Activated CD4-positive, alpha-beta T cell treated with anti-CD3 and anti-CD28 coated beads, Interleukin-10, Interleukin-2, amounts not matched to agents 100 ng/mL and 50 ng/mL, durations not matched to agents 16 hours and 8 hours (primary cell): ENCODE measurements at regions not wholly inside any gene's neighbourhood (a gene's known extent, or its start where the extent isn't known, plus 50 kb on each side); places are given as distances from the start of the nearest gene placed in this dataset.
"Not testable (repeated sequence)": the region's sequence is repeated elsewhere in the genome, so short reads cannot be mapped to it uniquely, and the experiment has no call there.

Experiments
- DNase-seq: peaks from one replicate; pipeline ENCODE4 v3.0.0-alpha.2; 2020

DNA sequence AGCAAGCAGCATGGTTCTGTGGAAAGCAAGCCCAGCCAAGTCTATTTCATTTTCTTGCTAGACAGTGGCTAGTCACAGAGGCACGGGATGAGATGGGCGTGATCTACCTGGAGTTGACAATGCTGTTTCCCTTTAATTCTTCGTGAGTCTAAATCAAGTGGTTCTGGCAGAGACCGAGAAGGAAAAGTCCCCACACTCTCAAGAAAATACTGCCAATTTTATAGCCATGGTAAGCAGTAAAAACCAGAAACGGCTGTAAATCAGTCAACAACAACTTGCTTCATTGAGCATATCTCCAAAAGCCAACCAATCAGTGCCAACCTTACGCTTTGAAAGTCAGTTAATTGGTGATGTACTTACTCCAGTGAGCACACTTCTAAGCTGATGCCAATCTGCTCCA lies 223.4 kb downstream of the SEC23IP start:
- no peak for DNase-seq

DNA sequence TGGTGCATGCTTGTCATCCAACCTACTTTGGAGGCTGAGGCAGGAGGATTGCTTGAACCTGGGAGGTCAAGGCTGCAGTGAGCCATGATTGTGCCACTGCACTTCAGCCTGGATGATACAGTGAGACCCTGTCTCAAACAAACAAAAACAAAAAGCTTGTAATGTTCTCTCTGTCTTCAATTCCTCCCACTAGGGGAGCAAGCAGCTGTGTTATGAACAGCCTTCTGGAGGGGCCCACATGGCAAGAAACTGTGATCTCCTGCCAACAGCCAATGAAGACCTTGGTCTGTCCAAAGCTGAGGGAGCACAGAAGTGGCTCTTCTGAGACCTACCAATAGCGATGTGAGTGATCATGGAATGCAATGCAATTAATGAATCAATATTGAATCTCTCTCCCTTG lies 229.2 kb downstream of the SEC23IP start:
- DNase-seq: no peak

DNA sequence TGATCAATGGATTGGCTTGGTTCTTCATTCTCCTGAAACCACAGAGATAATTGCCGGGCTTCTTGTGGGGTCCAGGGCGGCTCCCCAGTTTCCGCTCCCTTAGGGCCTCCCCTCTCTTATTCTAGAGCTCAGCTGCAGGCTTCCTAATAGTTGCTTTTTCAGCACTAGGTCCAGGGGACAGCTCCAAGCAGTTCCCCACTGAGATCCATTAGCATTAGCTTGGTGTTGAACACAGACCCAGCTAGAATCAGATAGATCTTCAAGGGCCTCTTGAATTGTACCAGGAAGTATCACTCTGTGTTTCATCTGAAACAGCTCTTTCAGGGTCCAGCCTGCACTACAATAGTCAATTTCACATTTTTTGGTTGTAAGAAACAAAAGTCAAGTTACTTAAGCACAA lies 238.7 kb downstream of the SEC23IP start:
- DNase-seq: no peak

DNA sequence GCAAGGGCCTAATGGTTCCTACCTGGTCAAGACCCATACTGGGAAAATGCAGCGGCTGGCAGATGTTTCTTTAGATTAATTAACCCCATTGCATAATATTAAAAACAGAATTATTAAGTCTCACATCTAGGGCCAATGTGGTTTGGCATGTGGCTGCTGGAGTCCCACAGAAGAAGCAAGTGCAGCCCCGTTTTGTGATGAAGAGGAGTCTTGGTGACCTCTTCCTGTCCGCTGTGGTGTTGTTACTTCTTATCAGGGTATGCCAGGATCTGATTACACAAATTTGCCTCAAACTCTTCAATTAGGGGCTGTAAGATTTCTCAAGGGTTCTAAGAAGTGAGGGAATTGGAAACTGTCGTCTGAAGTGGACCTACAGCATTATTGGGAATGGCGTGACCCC lies 240.3 kb downstream of the SEC23IP start:
- DNase-seq: no peak

DNA sequence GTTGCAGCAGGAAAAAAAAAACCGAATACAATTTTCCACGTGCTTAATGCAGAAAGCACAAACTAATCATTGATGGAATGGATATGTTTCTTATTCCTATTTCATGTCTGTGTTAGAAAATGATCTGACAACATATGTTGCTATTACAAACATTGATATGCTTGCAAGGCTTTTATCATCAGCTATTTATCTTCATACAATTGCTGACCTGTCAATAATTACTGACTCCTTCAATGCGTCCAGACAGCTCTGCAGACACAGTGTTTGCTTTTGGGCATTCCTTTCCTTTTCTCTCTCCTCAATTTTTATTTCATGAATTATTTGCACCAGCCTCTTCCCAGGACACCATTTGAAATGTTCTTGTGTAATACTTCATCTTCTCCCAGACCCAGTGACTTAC lies 246.2 kb downstream of the SEC23IP start:
- no peak for DNase-seq

DNA sequence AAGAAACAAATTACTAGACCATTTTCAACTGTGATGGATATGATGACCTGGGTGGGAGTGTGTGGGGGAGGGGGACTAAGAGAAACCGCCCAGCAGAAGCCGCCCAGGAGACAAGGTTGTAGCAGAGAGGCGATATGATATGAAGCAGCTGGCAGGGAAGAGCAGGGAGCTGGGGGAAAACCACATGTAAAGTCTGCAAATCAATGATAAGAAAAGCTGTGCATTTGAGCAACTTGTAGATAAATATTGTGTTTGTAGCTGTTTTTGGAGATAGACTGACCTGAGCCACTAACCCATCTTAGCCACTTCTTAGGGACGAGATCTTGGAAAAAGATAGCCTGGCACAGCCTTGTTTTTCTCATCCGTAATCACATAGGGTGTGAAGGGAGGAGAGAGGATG lies 252.6 kb downstream of the SEC23IP start:
- no peak for DNase-seq

DNA sequence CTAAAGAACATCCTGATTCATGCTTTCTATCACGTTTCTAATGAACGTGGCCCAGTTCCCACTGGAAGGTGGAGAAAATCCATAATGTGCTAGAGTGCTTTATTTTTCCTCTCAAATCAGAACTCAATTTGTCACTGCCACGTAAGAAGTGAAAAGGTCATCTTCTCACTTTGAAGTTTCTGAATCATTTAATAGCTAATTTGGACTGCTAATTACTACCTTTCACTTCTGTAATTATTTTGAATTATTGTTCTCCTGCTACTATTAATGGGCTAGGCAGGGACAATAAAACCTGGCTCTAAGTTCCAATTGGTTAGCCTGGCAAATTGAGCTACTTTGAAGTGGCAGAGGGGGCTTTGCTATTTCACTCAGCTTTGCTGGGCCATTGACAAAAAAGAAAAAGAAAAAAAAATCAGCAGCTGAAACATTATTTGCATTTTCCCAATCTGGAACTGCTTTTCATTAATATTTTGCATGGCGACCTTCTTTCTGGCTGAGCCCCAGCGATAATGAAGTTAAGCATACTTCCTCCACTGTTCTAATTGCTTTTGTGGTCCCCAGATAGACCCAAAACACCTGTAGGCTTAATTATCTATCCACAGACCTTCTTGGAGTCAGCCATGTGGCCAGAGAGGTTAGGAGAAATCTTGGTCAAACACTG lies 264.2 kb downstream of the SEC23IP start:
- DNase-seq: no peak

DNA sequence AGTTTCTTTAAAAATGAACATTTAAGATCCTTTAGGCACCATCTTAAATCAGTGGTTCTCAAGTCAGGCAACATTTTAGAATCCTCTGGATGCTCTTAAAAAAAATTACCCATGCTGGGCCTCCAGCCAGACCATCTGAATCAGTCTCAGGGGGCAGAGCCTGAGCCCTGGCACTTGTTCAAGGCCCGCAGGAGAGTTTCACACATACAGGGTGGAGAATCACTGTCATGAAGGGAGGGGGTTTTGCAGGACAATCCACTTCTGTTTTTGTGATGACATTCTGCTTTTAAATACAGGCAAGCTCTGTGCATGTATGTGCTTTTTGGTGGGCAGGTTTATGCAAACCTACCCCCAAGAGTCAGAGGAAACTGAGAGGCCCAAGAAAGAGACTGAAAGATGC lies 268.6 kb downstream of the SEC23IP start:
- DNase-seq: no peak

DNA sequence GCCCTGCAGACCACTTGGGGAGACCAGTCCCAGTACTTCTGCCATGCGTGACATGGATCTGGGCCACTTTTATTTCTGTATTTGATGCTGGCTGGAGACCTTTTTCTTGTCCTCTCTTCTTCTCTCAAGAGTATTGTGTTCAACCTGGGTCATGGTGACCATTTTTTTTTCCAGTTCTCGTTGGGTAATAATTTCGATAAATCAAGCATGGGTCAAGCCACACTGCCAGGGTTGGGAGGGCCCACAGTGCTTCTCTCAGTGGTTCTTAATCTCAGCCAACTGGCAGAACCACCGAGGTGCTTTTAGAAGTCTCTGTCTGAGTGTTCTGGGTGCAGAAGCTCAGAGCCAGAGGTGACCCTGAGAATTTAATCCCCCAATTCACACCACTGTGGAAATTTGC lies 269.9 kb downstream of the SEC23IP start:
- DNase-seq: no peak

DNA sequence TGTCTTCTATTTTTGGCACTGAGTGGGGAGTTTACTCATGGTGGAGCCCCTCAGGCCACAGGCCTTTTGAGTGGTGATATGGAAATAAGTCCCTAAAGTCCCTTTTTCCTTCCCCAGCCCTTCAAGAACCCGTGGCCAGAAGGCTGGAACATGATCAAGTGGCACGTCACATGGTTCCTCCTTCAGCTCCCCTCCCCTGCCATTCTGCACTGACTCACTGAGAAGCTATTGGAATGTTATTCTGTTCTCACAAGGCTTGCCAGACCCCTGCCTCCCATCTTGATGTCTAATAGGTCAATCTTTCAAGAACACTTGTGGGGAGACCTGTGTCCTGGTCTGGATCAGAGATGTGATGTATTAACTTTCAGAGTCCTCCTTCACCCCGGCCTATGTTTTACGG lies 279.8 kb downstream of the SEC23IP start:
- no peak for DNase-seq

DNA sequence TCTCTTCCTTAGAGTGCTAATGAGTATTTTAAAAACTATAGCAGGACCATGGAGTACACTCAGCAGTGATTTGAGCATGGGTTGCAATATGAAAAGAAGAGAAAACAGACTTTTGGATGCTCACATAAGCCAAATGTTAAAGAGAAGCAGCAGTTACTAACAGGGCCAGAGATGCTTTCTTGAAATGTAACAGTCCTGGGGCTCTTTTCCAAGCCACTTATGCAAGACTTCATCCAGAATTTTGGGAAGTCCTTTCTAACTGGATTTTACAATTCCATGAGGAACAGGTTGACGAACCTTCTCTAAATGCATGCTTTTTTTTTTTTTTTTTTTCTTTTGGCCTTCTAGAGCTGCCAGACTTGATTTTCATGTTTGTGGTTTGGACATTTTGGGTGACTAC lies 282.0 kb downstream of the SEC23IP start:
- no peak for DNase-seq

DNA sequence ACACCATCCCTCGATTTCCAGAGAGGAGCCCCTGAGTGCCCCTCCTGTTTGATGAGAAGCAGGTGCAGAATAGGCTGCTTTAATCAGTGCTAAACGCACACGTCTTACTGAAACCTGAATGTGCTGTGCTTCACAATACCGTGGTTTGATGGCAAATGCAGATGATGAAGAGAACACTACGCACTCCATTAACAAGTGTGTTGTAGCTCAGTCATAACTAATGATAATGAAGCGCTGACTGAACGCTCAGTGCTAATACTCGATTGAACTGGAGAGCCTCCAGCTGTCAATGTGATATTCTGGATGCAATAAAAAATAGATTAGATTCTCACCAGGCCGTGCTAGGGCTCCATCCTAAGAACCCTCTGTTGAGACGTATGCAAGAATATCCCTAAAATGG lies 279.7 kb upstream of the PLPP4 start:
- DNase-seq: no peak

DNA sequence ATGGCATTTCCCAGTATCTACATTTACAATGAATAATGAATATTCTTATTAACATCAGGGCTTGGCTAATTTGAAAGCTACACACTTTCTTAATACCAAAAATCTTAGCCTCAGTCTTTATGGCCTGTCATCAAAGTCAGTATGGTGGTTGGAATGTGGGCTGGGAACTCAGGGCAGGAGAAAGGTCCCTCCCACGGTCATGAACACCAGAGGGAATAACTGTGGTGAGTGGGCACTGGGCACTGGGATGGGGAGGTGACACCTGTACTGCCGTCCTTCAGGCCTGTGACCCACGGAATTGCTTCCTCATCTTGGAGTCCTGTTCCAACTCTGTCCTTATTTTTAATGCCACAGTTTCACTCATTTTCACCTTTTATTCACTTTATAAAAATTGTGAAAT lies 276.9 kb upstream of the PLPP4 start:
- DNase-seq: no peak

DNA sequence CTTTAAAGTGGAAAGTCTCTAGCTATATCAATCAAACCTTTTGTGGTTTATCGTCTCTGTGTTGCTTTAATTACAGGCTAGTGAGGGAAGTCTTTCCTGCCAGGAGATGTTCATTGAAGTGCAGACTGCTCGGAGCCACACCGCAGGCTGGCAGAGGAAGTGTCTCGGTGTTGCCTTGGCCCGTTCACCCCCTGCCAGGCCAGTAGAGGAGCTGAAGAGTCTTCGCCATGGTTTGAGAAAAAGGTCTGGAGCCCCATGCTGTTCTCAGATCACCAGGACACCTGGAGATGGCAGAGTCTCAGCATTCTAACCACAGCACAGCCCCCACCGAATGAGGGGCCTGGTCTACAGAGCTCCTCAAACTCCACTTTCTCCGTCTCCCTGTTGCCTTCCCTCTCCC lies 275.9 kb upstream of the PLPP4 start:
- no peak for DNase-seq

DNA sequence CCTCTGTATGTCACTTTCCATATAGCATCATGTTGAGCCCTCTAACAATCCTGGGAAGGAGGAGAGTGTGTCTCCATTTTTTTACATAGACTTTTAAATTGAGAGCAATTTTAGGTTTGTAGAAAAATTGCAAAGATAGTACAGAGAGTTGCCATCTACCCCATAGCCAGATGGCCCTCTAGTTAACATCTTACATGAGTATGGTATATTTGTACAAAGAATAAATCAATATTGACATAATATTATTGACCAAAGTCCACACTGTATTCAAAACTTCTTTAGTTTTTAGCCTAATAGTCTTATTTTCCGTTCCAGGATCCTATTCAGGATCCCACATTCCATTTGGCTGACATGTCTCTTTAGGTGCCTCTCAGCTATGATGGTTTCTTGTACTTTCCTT lies 274.6 kb upstream of the PLPP4 start:
- no peak for DNase-seq

DNA sequence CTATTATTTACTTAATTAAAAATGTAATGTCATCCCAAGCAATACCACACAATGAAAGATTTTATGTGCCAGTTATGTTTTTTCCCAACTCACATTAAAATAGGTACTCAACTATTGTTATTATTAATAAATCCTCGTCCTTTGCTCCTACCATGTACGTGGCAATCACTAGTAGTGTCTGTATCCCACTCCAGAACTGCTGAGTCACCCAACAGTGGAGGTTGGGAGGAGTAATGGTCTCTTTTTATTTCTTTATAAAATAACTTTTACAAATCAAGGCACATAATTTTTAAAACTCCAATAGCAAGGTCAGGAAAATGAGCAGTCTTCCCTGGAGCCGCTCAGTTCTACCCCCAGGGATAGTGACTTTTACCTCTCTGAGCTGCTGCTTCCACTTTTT lies 273.5 kb upstream of the PLPP4 start:
- DNase-seq: no peak

DNA sequence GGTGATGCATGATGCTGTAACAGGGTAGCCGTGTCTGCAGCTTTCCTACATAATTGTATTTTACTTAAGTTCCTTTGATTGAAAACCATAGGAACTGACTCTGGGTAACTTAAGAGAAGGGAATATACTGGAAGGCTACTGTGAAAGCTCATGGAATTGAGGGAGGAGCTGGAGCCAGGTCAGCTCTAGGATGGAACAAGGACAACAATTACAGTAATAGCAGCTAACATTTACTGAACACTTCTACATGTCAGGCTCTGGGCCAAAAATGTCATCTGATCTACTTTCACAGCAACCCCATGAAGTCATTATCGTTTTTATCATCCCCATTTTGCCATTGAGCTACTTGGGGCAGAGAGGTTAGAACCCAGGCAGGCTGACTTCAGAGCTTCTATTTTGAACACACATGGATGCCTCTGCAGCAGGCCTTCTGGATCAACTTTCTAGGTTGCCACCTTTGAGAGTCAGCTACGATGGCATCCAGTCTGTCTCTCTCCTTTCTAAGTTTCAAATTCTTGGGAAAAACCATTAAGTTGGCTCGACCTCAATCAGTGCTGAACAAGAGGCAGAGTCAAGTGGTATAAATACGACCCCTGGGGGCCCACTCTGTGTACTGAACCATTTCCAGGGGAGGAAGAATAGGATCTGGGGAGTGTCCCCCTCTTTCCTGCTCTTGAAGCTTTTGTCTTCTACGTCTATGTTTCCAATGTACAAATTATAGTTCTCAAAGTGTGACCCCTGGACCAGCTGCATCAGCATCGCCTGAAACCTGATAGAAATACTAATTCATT lies 272.3 kb upstream of the PLPP4 start:
- DNase-seq: no peak

DNA sequence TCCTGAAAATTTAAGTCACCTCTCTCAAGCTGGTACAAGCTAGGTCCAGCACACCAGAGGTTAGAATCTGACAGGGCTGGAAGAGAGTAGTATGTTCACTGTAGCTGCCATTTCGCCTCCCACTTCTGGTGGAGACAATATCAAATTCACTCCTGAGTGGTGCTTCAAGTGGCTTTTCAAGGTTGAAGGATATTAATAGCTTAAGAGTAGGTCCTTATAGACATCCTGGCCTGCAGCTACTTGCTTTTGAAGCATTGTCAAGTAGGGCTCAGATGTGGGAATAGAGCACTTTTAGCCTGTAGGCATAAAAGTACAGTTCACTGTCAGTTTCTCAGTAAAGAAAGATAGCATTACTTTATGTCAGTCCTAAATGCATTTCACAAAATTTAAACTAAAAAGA lies 270.5 kb upstream of the PLPP4 start:
- no peak for DNase-seq

DNA sequence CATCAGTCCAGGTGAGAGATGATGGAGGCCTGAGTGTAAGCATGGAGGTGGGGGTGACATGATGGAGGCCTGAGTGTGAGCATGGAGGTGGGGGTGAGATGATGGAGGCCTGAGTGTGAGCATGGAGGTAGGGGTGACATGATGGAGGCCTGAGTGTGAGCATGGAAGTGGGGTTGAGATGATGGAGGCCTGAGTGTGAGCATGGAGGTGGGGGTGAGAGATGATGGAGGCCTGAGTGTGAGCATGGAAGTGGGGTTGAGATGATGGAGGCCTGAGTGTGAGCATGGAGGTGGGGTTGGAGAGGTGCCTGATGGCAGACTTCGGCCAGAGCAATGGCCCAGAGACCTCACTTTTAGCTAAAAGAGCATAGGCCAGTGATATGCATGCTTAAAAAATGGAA lies 269.9 kb upstream of the PLPP4 start:
- not testable (repeated sequence) for DNase-seq

DNA sequence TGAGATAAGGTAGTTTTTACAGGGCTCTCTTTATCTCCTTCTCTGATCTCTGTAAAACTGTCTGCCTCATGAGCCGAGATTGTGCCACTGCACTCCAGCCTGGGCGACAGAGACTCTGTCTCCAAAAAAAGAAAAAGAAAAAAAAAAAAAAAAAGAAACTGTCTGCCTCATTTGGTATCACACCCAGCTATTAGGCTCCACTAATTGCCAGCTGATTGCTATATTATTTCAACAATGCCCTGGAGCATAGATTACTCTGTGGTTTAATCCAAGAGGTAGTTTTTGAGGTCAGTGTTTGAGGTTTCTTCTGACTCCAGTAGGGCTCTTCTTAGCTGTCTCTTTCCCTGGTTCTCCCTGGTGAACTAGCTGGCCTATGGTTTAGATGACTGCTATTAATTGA lies 268.1 kb upstream of the PLPP4 start:
- DNase-seq: no peak

DNA sequence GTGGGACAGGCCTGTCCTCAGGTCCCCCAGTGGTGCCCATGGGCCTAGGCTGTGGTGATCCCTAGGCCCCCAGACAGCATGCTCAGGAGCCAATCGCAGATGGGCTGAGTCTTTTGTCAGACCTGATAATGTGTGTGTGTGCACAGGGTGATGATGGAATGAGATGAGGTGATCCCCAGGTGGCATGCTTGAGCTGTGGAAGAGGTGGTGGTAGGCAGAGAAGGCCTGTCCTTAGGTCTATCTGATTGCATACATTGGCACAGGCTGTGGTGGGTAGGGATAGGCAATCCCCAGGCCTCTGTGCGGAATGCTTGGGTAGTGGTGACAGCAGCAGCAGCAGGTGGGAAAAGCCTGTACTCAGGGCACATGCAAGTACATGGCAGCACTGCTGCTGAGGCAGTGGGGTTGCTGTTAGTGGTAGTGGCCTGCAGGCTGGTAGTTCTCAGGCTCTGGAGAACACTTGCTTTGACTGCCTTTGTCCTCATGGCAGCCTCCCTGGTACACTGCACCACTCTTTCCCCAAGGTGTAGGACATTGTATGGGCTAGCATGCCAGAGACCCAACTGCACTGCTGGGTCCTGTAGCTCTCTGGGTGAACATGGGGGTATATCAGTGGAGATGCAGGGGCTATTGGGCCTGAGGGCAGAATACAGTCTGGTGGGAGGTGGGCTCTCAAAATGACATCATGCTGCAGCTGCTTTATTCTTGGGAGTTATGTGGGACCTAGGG lies 260.9 kb upstream of the PLPP4 start:
- DNase-seq: no peak

DNA sequence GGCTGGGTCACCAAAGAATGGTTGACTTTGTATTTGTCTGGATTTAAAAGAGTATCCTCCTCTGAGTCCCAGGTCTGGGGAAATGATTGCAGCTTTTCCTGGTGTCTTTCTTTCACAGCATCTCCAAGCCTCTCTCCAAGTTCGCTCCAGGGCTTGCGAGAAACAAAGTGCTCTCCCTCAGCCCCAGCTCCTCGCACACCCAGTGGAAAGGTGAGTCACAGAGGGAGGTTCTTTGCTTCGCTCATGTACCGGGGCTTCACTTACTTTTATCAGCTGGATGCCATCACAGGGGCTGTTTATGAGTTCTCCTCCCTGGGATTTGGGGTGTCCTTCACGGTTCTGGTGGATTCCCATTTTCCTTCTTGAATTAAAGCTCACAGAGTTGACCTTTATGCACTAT lies 252.2 kb upstream of the PLPP4 start:
- DNase-seq: no peak

DNA sequence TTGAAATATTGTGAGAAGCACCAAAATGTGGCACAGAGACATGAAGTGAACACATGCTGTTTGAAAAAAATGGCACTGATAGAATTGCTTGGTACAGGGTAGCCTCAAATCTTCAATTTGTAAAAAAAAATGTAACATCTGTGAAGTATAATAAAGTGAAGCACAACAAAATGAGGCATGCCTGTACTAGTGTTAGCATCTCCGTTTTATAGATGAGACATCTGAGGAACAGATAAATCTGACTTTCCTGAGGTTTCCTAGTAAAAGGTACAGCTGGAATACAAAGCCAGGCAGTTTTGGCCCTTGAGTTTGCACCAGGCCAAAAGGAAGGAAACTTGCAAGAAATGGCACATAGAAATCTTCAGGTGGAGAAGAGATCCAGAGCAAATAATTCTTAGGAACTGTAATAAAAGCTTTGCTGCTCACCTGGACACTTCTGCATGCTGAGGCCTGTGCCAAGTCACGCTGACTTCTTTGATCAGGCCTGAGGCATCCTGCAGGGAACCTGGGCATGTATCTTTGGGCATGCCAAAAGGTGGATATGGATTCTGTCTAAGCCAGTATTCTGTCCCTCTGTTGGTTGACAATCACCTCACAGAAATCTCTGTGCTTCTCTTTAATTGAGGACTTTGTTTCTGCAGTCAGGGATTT lies 251.5 kb upstream of the PLPP4 start:
- DNase-seq: no peak

DNA sequence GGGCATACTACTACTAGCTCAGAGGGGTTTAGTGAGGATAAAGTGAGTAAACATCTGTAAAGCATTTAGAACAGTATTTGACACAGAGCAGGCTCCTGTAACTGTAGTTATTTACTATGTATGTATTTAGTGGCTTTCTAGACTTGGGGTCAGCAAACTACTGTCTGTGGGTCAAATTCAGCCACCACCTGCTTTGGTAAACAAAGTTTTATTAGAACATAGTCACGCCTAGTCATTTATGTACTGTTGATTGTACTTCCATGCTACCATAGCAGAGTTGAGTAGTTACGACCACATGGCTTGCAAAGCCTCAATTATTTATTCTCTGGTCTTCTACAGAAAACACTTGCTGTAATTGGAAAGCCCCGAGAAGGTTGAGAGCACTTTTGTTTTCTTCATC lies 248.5 kb upstream of the PLPP4 start:
- no peak for DNase-seq
